Amygdala (tissue), 56 donors: ENCODE measurements at regions not wholly inside any gene's neighbourhood (a gene's known extent, or its start where the extent isn't known, plus 50 kb on each side); places are given as distances from the start of the nearest gene placed in this dataset.
"Not testable (repeated sequence)": the region's sequence is repeated elsewhere in the genome, so short reads cannot be mapped to it uniquely, and the experiment has no call there.

Experiments used
- DNase-seq, 56 donors: peaks; one replicate each; lab custom pipeline; 2025; lab: John Stamatoyannopoulos, UW

DNA sequence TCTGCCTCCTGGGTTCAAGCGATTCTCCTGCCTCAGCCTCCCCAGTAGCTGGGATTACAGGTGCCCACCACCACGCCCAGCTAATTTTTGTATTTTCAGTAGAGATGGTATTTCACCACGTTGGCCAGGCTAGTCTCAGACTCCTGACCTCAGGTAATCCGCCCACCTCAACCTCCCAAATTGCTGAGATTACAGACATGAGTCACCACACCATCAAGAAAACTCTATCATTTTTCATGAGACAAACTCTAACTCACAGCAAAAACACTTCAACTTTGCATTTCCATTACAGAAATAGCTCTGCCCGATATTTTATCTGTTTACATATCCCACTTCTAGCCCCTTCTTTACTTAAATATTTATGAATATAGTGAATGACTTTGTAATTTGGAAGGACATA, 561.1 kb downstream of the TMX3 start:
- DNase-seq: not testable (repeated sequence)

DNA sequence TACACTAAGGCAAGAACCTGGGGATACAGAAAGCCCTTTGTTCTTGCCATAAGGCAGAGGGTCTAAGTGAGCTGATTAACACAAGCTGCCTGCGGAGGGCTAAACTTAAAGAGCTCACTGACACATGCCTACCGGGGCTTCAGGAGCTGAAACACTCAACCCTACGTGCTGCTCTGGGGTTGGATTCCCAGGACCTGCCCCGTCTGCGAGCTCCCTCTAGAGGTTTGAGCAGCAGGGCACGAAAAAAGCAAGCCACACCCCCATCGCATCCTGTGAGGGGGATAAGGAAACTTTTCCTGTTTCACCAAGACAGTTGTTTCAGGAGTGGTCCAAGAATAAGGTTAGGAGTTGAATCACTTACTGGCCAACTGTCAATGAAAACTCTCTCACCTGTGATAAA, 562.1 kb downstream of the TMX3 start:
- DNase-seq: no peak

DNA sequence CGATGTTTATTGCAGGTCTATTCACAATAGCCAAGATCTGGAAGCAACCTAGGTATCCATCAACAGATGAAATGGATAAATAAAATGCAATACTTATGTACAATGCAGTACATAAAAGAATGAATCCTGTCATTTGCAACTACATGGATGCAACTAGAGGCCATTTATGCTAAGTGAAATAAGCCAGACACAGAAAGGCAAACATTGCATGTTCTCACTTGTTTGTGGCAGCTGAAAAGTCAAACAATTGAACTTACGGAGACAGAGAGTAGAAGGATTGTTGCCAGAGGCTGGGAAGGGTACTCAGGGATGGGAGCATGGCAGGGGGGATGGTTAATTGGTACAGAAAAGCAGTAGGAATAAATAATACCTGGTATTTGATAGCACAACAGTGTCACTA, 563.9 kb downstream of the TMX3 start:
- no peak for DNase-seq

DNA sequence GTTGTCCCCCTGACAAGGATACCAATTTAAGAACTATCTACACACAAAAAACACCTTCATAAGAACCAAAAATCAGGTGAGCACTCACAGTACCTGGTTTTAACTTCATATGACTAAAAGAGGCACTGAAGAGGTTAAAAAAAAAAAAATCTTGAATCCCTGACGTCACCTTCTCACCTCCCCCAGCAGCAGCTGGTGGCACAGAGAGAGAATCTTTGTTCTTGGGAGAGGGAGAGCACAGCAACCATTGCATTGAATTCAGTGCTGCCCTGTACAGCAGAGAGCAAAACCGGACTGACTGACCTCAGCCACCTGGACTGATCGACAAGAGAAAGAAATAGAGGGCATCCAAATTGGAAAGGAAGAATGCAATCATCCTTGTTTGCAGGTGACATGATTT, 566.0 kb downstream of the TMX3 start:
- no peak for DNase-seq

DNA sequence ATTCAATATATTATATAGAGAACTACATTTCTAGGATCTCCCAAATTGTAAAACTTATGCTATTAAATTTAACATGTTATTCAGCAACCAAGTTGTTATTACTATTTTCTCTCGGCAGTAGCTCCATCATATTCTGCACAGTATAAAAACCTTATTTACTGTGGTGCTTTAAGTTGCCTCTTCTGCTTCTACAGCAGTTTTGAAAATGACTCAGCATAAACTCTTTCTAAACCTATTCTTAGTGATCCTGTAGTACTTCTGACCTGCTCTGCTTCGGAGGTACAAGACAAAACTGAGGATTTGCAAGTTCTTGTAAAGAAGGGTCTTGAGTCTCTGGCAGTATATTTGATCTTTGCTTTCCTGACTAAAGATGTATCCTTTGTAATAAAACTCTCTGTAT, 567.2 kb downstream of the TMX3 start:
- DNase-seq: no peak

DNA sequence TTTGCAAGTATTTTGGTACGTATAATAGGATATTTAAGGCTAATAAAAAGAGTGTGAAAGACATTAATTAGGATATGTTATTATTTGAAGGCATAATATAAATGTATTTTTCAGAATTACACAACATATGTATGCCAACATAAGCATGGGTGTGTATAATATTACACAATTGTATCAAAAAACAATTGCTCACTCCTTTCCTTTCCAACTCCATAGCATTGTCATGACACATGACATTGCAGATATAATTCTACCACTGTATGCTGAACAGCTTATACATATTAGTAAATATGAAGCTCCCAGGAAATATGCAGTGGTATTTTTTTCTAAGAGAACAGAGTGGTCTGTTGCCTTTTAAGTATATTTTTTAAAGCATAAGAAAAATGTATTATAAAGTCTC, 593.1 kb downstream of the TMX3 start:
- DNase-seq: no peak

DNA sequence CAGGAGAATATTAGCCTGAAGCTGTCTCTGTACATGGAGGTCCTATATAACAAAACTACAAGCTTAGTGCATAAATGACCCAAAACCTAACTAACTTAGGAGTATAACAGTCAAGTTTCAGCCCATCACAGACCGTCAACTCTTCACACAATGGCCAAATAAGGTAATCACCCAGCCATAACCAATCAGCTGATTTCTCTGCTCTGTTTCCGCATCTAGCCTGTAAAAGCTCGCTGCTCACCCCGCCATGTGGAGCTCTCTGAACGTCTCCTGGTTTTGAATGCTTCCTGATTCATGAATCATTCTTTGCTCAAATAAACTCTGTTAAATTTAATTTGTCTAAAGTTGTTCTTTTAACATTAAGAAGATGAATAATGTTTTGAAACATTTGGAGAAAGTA, 593.6 kb downstream of the TMX3 start:
- no peak for DNase-seq

DNA sequence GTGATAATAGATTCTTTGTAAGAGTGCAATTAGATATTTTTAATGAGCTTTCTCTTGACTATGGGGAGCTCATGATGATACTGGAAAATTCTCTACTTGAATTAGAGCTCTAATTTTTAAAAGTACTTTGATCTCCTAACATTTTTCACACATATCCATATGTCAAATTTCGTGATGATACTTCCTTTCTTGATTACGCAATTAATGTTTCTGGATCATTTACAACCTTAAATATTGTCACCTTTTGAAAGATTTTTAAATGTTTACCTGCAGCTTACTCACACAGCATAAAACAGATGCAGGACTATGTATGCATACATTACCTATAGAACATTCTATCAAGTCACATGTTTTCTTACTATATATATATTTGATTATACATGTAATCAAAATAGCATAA, 598.5 kb upstream of the DSEL start:
- DNase-seq: no peak

DNA sequence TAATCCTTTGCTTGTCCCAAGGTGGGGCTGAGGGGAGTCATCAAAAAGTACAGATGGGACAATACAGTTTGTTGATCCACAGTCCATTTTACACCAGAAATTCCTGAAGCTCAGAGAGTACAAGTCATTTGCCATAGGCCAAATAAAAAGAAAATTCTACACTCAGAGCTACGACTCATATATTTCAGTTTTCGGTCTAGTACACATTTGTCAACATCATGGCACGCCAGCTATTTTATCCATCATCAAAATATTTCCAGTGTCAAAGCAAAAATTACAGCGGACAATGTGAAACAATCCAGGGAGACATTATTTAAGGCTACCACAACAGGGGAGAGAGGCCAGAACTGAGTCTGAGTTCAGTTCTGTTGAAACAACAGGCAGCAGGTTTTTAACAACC, 587.5 kb upstream of the DSEL start:
- no peak for DNase-seq

DNA sequence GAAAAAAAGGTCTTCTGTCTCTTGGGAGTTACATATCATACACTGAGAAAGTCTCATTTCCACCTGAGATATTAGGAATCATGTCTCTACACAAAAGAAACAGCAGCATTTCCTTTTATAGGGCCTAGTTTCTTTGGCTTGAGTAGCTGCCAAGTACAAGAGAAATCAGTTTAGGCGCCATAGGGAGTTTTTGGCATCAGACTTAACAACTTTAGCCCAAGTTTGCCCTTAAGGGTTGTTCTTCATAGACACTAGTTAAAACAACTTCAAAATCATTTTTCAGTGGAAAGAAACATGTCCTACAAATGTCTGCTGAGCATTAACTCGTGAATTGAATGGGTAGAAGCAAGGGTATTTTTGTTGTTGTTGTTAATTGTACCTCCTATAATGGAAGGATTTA, 587.0 kb upstream of the DSEL start:
- DNase-seq: no peak

DNA sequence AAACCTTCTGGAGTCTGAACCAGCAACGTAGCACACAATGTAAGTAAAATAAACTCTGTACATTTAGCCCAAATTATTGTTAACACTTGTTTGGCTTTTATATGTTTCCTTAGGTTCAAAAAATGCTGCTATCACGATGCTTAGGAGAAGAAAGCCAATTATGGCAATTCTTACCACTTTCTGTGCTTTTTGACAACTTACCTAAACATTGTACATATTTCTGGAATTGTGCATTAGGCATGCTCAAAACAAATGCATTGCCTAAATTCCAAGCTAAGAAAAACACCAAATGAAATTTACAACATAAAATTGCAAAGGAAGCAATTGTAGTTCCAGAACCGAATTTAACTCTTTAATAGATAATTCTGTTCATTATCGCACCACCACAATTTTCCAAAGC, 585.6 kb upstream of the DSEL start:
- no peak for DNase-seq

DNA sequence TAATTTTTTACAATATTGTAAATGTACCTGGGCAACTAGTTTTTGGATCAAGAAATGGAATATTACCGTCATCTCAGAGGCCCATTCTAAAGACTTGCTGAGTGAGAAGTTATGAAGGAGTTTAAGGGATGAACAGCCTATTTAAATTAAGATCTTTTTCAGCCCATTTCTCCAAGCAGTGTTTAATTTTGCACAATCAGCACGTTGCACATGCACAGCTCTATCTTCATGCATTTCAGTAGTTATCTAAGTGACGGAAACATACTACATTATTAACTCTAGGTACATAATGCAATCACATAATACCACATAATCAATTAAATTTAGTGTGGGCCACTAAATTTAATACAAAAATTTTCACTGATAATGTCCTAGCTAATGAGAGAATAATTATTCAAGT, 582.1 kb upstream of the DSEL start:
- no peak for DNase-seq

DNA sequence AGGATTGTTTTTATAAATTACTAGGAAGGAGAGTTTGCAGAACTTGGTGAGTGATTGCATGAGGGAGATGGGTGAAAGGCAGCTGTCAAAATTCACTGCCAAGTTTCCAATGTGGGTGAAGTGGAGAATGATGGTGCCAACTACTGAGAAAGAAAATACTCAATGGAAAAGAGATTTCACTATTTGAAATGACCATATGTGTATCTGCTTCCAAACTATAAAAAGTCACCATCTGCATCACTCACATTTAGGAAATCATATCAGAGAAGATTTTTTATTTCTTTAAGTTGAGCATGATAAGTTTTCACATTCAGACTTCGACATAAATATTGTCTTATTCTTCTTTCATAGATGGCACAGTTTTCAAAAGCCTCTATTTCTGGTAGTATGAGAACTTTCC, 570.0 kb upstream of the DSEL start:
- no peak for DNase-seq

DNA sequence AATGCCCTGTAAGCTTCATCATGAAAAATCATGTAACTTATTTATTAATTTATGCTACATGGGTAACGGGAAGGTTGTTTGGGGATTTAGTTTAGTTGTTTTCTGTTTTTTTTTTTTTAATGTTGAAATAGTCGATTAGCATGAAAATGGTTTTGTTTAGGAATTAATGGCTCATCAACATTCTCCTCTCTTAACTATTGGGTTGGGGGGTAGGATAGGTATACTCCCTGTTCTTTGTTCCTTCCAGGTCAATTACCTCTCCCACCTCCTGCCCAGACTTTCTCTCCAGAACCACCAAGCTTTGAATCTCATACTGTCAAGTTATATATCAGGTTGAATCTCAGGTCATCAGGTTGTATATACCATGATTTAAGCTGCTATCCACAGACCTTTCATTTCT, 568.7 kb upstream of the DSEL start:
- no peak for DNase-seq

DNA sequence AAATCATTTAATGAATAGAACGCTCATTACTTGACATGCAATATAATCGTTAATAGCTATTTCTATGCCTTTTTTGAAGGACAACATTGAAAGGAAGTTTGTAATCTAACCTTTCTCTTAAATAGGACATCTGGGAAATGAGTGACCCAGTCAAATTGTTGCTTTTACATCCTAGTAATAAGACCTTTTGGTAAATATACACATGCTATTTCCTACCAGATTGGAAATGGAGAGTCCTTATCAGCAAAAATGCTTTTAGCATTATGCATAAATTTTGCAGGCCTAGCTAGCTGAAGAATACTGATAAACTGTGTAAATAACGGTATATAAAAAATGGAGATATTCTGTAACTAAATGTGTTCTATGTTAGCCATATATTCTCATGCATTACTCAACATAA, 567.3 kb upstream of the DSEL start:
- DNase-seq: no peak

DNA sequence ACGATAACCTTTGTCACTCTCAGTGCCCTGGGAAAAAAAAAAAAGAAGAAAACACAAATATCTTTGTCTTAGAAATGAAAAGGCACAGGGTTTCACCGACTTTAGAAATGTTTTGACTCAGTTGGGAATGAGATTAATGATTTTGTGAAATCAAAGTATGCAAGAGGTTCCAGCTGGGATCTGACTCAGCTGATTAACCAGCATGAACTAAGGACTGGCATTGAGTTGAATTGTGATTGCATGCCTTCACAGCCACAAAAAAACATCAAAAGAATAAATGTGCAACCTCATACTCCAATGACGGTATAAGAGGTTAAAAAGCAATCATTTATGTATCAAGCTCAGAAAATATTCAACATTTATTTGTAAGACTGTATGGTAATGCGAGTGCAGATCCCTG, 566.6 kb upstream of the DSEL start:
- DNase-seq: no peak

DNA sequence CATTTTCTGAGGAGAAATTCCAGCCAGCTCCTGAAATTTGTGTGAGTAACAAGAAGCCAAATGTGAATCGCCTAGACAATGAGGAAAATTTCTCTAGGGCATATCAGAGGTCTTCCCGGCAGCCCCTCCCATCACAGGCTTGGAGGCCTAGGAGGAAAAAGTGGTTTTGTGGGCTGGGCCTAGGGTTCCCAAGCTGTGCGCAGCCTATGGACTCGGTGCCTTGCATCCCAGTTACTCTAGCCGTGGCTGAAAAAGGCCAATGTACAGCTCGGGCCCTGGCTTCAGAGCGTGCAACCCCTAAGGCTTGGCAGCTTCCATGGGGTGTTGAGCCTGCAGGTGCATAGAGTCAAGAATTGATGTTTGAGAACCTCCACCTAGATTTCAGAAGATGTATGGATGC, 556.2 kb upstream of the DSEL start:
- DNase-seq: no peak

DNA sequence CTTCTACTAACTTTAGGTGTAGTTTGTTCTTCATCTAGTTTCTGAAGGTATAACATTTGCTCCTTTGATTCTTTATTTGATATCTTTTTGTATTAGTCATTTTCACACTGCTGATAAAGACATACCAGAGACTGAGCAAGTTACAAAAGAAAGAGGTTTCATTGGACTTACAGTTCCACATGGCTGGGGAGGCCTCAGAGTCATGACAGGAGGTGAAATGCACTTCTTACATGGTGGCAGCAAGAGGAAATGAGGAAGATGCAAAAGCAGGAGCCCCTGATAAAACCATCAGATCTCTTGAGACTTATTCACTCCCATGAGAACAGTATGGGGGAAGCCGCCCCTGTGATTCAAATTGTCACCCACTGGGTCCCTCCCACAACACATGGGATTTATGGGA, 544.4 kb upstream of the DSEL start:
- DNase-seq: no peak

DNA sequence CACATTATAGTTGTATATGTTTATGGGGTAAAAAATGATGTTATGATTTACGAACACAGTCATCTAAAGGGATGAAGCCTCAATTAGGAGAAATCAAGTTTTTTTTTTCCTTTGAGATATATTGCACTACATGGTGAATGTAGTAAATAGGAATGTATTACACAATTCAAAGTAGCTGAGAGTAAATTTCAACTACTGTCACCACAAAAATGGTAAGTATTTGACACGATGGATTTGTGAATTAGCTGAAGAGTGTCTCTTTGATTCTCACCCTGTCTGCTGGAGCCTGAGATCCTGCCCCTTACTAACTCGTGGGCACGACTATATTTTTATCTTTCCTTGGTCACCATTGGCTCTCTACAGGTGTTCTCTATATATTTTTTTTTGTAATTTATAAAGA, 540.4 kb upstream of the DSEL start:
- no peak for DNase-seq

DNA sequence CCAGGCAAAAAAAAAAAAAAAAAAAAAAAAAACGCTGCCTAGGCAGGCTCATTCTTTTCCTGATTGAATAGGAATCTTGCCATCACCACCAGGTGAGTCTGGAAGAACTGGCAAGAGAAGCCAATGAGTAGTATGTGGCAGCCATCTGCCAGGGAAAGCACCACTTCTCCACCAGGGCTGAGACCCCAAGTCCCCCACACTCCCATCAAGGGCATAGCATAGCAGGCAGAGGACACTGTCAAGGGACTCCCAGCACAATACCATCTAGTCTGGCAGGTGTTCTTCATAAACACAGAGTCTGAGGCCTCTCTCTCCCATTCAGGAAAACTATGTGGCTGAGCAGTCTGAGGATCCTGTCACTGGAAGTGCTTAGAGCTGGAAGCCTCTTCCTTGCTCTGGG, 538.1 kb upstream of the DSEL start:
- no peak for DNase-seq

DNA sequence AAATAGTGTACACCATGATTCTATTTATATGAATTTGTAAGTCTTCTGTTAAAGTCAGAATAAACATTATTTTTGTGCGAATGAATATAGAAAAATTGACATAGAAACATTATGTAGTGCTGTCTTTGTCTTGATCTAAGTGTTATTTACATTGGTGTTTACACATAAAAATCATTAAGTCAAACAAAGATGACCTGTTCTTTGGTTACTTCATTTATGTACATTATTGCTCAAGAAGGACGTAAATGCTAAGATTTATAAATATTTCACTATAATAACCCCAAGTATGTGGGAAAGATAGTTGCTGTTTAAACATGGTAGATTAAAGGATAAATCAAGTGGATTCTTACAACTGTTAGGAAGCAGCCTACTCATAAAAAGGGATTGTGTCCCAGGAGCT, 536.8 kb upstream of the DSEL start:
- no peak for DNase-seq

DNA sequence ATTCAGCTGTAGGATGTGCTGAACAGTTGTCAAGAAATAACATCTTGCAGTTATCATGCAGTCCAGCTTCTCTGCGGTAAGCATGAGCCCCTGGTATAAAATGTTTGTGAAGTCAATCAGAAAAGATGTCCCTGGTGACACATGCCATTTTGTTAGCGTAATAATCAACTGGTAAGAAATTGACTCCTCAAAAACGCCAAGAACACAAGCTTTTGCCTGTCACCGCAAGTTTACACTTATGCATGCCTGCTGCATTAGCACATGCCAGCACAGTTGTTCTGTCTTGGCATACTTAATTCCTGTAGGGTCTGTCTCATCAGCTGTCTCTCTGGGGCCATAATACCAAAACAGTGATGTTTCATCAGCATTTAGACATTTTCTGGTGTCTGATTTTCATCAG, 524.8 kb upstream of the DSEL start:
- DNase-seq: no peak

DNA sequence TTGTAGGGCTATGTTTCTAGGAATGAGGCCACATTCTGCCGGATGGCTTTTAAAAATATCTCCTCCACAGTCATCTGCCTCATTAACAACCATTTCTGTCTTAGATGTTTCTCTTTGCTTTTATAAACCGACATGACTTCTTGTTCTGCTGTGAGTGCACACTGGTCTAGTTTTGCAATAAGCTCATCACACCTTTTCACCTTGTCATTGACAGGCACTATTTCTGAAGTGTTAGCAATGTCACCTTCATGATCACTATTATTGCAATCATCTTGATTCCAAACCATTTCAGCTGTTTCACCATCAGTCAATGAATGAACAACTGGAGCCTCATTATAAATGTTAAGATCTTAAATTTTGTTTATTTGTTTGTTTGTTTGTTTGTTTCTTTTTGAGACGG, 523.7 kb upstream of the DSEL start:
- DNase-seq: no peak
